ENCODE measurements at regions not wholly inside any gene's neighbourhood (a gene's known extent, or its start where the extent isn't known, plus 50 kb on each side); places are given as distances from the start of the nearest gene placed in this dataset.

DNA sequence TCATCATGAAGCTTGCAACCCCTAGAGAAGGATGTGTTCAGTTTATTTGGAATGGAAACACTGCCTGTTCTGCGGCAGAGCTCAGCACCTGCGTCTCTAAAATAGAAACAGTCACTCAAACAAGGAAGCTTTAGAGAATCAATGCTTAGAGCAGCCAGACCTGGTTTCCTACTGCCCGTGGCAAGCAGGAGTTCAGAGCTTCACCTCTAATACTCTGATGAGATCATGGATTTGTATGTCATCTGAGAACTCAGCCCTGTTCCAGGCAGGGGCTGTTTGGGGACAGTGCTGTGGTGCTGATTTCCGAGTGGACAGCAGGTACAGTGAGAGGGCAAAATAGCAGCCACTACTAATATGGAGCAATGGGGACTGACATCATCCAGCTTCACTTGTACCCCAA, 236.0 kb upstream of the IRX1 start:
- no peak for TF ChIP-seq TAF1 (IDR thresholded peaks at IDR 0.05; ENCODE audit: borderline replicate concordance, low read depth, low read length)
- TF ChIP-seq, protein P1, sequence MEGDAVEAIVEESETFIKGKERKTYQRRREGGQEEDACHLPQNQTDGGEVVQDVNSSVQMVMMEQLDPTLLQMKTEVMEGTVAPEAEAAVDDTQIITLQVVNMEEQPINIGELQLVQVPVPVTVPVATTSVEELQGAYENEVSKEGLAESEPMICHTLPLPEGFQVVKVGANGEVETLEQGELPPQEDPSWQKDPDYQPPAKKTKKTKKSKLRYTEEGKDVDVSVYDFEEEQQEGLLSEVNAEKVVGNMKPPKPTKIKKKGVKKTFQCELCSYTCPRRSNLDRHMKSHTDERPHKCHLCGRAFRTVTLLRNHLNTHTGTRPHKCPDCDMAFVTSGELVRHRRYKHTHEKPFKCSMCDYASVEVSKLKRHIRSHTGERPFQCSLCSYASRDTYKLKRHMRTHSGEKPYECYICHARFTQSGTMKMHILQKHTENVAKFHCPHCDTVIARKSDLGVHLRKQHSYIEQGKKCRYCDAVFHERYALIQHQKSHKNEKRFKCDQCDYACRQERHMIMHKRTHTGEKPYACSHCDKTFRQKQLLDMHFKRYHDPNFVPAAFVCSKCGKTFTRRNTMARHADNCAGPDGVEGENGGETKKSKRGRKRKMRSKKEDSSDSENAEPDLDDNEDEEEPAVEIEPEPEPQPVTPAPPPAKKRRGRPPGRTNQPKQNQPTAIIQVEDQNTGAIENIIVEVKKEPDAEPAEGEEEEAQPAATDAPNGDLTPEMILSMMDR (IDR thresholded peaks at IDR 0.05 in 2 of 3, conservative IDR thresholded peaks at IDR 0.05 in 1 of 3; ENCODE audit: control insufficient read depth in 2 of 3, extremely low read depth in 1 of 3, insufficient read depth in 1 of 3, low read depth in 3 of 3, low read length in 3 of 3) = no peak
- TF ChIP-seq GABPA (IDR thresholded peaks at IDR 0.05; ENCODE audit: low read depth) = no peak
- TF ChIP-seq NFYB (IDR thresholded peaks at IDR 0.05; ENCODE audit: insufficient read depth, low read depth, low read length) = no peak
- TF ChIP-seq ZZZ3 (IDR thresholded peaks at IDR 0.05; ENCODE audit: control insufficient read depth, insufficient read length, low read depth) = no peak
- no peak for TF ChIP-seq ZNF207 (IDR thresholded peaks at IDR 0.05; ENCODE audit: borderline replicate concordance)
- no peak for TF ChIP-seq NFYA (IDR thresholded peaks at IDR 0.05; ENCODE audit: borderline replicate concordance, low read depth, low read length)
- no peak for TF ChIP-seq BHLHE40 (IDR thresholded peaks at IDR 0.05; ENCODE audit: borderline replicate concordance in 1 of 2, low read depth in 2 of 2, low read length in 1 of 2)
- no peak for TF ChIP-seq FOXK2 (IDR thresholded peaks at IDR 0.05)
- no peak for TF ChIP-seq SPI1 (IDR thresholded peaks at IDR 0.05; ENCODE audit: borderline replicate concordance, insufficient read depth, low read depth, low read length)
- no peak for TF ChIP-seq EZH2 (IDR thresholded peaks at IDR 0.05; ENCODE audit: borderline replicate concordance, control insufficient read depth, low read depth, low read length)
- TF ChIP-seq SMARCA5 (IDR thresholded peaks at IDR 0.05) = no peak
- TF ChIP-seq, protein P2, sequence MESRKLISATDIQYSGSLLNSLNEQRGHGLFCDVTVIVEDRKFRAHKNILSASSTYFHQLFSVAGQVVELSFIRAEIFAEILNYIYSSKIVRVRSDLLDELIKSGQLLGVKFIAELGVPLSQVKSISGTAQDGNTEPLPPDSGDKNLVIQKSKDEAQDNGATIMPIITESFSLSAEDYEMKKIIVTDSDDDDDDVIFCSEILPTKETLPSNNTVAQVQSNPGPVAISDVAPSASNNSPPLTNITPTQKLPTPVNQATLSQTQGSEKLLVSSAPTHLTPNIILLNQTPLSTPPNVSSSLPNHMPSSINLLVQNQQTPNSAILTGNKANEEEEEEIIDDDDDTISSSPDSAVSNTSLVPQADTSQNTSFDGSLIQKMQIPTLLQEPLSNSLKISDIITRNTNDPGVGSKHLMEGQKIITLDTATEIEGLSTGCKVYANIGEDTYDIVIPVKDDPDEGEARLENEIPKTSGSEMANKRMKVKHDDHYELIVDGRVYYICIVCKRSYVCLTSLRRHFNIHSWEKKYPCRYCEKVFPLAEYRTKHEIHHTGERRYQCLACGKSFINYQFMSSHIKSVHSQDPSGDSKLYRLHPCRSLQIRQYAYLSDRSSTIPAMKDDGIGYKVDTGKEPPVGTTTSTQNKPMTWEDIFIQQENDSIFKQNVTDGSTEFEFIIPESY (IDR thresholded peaks at IDR 0.05) = no peak
